Right atrium auricular region (tissue), 2 donors: ENCODE measurements at regions not wholly inside any gene's neighbourhood (a gene's known extent, or its start where the extent isn't known, plus 50 kb on each side); places are given as distances from the start of the nearest gene placed in this dataset.
"Not testable (repeated sequence)": the region's sequence is repeated elsewhere in the genome, so short reads cannot be mapped to it uniquely, and the experiment has no call there.

Source experiments
- DNase-seq: peaks from one replicate; pipeline ENCODE4 v3.0.0-alpha.2; 2019; ENCODE audit warnings: low spot score
- H3K27ac ChIP-seq, 2 donors: fragments of 200-600 bp; sonication (generic); 1 replicate in 1 of 2; 2 replicates in 1 of 2; pipeline ENCODE4 v1.5.1; 2016 to 2019
- H3K27me3 ChIP-seq, 2 donors: fragments of 200-600 bp; sonication (generic); one replicate each; pipeline versions ENCODE4 v1.5.1 to v1.6.0; 2017 to 2019
- H3K36me3 ChIP-seq: fragments of 200-600 bp; sonication (generic); one replicate; pipeline ENCODE4 v1.5.1; 2016
- H3K4me1 ChIP-seq, 2 donors: fragments of 200-600 bp; sonication (generic); one replicate each; pipeline versions ENCODE4 v1.5.1 to v1.6.0; 2017 to 2019
- H3K4me3 ChIP-seq, 2 donors: fragments of 200-600 bp; sonication (generic); 1 replicate in 1 of 2; 2 replicates in 1 of 2; pipeline ENCODE4 v1.5.1; 2017 to 2019; ENCODE audit warnings: mild to moderate bottlenecking in 1 of 2, moderate library complexity in 1 of 2
- H3K9me3 ChIP-seq, 2 donors: fragments of 200-600 bp; sonication (generic); one replicate each; pipeline ENCODE4 v1.5.1; 2019
- CTCF ChIP-seq, 2 donors: fragments of 200-600 bp; sonication (generic); IDR thresholded peaks; one replicate each; pipeline ENCODE4 v1.5.1; 2019; ENCODE audit warnings: antibody characterized with exemption in 2 of 2

DNA sequence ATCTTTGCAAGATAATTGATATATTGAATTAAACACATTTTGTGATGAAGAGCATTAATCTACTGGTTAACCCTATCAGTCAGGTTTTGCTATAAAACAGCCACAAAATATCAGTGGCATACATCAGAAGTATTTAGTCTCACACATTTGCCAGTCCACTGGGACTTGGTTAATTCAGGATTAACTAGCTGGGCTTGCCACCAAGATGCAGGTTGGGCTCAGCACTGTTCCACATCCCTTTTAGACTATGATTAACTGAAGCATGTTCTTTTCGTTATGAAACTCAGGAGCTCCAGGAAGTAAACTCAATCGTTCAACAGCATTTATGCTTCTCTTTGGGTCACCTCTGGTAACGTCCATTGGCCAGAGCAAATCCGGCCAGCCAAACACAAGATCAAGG lies 538.1 kb upstream of the HS3ST1 start:
- DNase-seq, result no peak
- no peaks in the 10 kb centered on the region for H3K4me1 ChIP-seq
- H3K4me3 ChIP-seq, result no peak overlapping the region
- H3K27ac ChIP-seq, result no peak overlapping the region
- TF ChIP-seq CTCF (IDR thresholded peaks at IDR 0.05), result no peak
- H3K9me3 ChIP-seq, result no peaks in the 10 kb centered on the region
- H3K36me3 ChIP-seq, result no peaks in the 10 kb centered on the region
- H3K27me3 ChIP-seq, result no peaks in the 10 kb centered on the region

GRCh38 chr4:11954093-11954492 lies 525.4 kb upstream of the HS3ST1 start:
- Histone ChIP-seq H3K27ac (no peak overlapping the region), H3K27me3 (no peaks in the 10 kb centered on the region), H3K4me1 (no peaks in the 10 kb centered on the region), H3K9me3 (no peaks in the 10 kb centered on the region), H3K4me3 (no peak overlapping the region), H3K36me3 (no peaks in the 10 kb centered on the region)
- no peak for DNase-seq
- TF ChIP-seq CTCF (IDR thresholded peaks at IDR 0.05), result peak in 1 of 2 donors; percentile 59

GRCh38 chr4:11949355-11949754 lies 520.7 kb upstream of the HS3ST1 start:
- no peaks in the 10 kb centered on the region for H3K36me3 ChIP-seq
- no peaks in the 10 kb centered on the region for H3K9me3 ChIP-seq
- H3K27me3 ChIP-seq, result no peaks in the 10 kb centered on the region
- no peak for TF ChIP-seq CTCF (IDR thresholded peaks at IDR 0.05)
- H3K4me1 ChIP-seq, result no peaks in the 10 kb centered on the region
- no peak overlapping the region for H3K4me3 ChIP-seq
- no peak overlapping the region for H3K27ac ChIP-seq
- no peak for DNase-seq

DNA sequence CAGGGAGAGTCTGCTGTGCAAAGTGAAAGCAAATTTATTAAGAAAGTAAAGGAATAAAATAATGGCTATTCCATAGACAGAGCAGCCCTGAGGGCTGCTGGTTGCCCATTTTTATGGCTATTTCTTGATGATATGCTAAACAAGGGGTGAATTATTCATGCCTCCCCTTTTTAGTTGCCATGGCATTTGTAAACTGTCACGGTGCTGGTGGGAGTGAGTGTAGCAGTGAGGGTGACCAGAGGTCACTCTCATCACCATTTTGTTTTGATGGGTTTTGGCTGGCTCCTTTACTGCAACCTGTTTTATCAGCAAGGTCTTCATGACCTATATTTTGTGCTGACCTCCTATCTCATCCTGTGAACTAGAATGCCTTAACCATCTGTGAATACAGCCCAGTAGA lies 518.9 kb upstream of the HS3ST1 start:
- H3K27me3 ChIP-seq, H3K9me3 ChIP-seq: not testable (repeated sequence)

DNA sequence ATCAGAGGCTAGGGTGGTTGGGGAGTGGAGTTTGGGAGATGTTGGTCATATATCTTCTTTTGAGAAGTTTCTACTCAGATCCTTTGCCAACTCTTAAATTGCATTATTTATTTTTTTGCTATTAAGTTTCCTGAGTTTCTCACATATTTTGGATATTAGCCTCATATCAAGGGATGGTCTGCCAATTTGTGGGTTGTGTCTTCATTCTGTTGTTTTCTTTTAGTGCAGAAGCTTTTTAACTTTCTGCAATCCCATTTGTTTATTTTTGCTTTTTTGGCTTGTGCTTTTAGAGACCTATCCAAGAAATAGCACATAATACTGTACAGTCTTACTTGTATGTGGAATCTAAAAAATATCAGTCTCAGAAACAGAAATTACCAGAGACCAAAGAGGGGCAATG lies 509.2 kb upstream of the HS3ST1 start:
- no peak for DNase-seq
- TF ChIP-seq CTCF (IDR thresholded peaks at IDR 0.05), result no peak

More for the DNA sequence above, 518.9 kb upstream of the HS3ST1 start:
- not testable (repeated sequence) for H3K36me3 ChIP-seq, H3K4me1 ChIP-seq, H3K4me3 ChIP-seq, H3K27ac ChIP-seq, DNase-seq

DNA sequence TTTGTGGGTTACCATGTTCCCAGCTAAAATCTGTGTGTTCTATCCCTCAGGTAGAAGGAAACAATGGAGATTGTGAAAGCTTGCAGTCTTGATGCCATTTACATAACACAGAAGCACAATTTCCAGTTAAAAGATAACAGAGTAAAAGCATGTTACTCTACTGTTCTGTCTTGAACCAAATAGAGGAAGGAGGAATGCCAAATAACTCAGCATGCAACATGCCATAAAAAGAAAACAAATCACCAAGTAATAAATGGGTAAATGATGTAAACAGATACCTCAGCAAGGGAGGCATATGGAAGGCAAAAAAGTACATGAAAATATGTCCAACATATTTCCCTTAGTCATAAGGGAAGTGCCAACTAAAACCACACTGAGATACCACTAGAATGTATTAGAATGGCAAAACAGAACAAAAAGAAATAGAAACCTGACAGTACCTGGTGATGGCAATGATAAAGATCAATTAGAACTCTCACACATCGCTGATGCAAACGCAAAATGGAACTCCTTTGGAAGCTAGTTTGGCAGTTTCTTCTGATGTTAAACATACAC lies 502.6 kb upstream of the HS3ST1 start:
- no peaks in the 10 kb centered on the region for H3K27me3 ChIP-seq
- DNase-seq, result no peak
- H3K9me3 ChIP-seq, result no peaks in the 10 kb centered on the region
- no peak for TF ChIP-seq CTCF (IDR thresholded peaks at IDR 0.05)
- no peak overlapping the region for H3K27ac ChIP-seq
- no peaks in the 10 kb centered on the region for H3K4me1 ChIP-seq
- no peak overlapping the region for H3K4me3 ChIP-seq
- no peaks in the 10 kb centered on the region for H3K36me3 ChIP-seq

More for the DNA sequence above, 509.2 kb upstream of the HS3ST1 start:
- H3K4me1 ChIP-seq, result no peaks in the 10 kb centered on the region
- no peaks in the 10 kb centered on the region for H3K36me3 ChIP-seq
- no peak overlapping the region for H3K4me3 ChIP-seq
- no peaks in the 10 kb centered on the region for H3K9me3 ChIP-seq
- H3K27ac ChIP-seq, result no peak overlapping the region
- H3K27me3 ChIP-seq, result no peaks in the 10 kb centered on the region
